IgD-negative memory B cell (primary cell): ENCODE measurements at regions not wholly inside any gene's neighbourhood (a gene's known extent, or its start where the extent isn't known, plus 50 kb on each side); places are given as distances from the start of the nearest gene placed in this dataset.
A peak's percentile ranks its signal among the peaks of the same experiment; 100 is the strongest.
"Not testable (repeated sequence)": the region's sequence is repeated elsewhere in the genome, so short reads cannot be mapped to it uniquely, and the experiment has no call there.

Source experiments
- H3K27ac Mint-ChIP-seq, 3 donors: one replicate each; pipeline ENCODE4 v1.8.0; 2020 to 2022; ENCODE audit warnings: mild to moderate bottlenecking in 3 of 3, mixed read lengths in 3 of 3, moderate library complexity in 1 of 3
- H3K27me3 Mint-ChIP-seq: one replicate; pipeline ENCODE4 v1.8.0; 2021; ENCODE audit warnings: mixed read lengths
- H3K36me3 Mint-ChIP-seq: one replicate; pipeline ENCODE4 v1.8.0; 2020; ENCODE audit warnings: mild to moderate bottlenecking, mixed read lengths
- H3K4me1 Mint-ChIP-seq, 3 donors: one replicate each; pipeline ENCODE4 v1.8.0; 2020 to 2022; ENCODE audit warnings: mixed read lengths in 3 of 3, mild to moderate bottlenecking in 1 of 3
- H3K4me3 Mint-ChIP-seq, 4 donors: one replicate each; pipeline ENCODE4 v1.8.0; 2020 to 2022; ENCODE audit warnings: mild to moderate bottlenecking in 4 of 4, mixed read lengths in 4 of 4, moderate library complexity in 3 of 4
- H3K9me3 Mint-ChIP-seq, 3 donors: one replicate each; pipeline ENCODE4 v1.8.0; 2020 to 2021; ENCODE audit warnings: mixed read lengths in 3 of 3, mild to moderate bottlenecking in 1 of 3

DNA sequence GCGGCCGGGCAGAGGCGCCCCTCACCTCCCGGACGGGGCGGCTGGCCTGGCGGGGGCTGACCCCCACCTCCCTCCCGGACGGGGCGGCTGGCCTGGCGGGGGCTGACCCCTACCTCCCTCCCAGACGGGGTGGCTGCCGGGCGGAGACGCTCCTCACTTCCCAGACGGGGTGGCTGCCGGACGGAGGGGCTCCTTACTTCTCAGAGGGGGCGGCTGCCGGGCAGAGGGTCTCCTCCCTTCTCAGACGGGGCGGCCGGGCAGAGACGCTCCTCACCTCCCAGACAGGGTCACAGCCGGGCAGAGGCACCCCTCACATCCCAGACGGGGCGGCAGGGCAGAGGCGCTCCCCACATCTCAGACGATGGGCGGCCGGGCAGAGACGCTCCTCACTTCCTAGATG, 321.8 kb upstream of the SGCG start:
- not testable (repeated sequence) for H3K27ac Mint-ChIP-seq, H3K9me3 Mint-ChIP-seq, H3K27me3 Mint-ChIP-seq, H3K4me1 Mint-ChIP-seq, H3K36me3 Mint-ChIP-seq, H3K4me3 Mint-ChIP-seq

DNA sequence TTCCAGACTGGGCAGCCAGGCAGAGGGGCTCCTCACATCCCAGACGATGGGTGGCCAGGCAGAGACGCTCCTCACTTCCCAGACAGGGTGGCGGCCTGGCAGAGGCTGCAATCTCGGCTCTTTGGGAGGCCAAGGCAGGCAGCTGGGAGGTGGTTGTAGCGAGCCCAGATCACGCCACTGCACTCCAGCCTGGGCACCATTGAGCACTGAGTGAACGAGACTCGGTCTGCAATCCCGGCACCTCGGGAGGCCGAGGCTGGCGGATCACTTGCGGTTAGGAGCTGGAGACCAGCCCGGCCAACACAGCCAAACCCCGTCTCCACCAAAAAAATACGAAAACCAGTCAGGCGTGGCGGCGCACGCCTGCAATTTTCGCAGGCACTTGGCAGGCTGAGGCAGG, 321.4 kb upstream of the SGCG start:
- not testable (repeated sequence) for H3K4me1 Mint-ChIP-seq

DNA sequence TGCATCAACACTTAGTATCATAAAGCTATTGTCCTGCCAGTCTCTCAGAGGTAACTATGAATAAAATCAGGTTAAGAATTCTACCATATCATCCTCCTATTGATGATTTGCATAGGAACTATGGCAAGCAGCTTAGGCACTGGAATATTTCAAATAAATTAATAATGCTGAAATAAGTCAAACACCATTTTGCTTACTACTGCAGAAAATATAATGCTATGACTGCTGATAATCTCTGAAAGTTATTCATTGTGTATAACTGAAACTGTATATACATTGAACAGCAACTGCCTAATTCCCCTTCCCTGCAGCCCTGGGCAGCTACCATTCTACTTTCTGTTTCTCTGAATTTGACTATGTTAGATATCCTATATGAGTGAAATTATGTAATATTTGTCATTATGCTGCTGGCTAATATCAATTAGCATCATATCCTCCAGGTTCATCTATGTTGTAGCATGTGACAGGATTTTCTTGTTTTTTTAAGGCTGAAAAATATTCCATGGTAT, 318.8 kb upstream of the SGCG start:
- Mint-ChIP-seq H3K4me1 (peaks cover 0 to 2% (median 0%) of the 10 kb centered on the region in 3 donors), H3K27ac (no peak overlapping the region), H3K36me3 (no peaks in the 10 kb centered on the region), H3K27me3 (no peaks in the 10 kb centered on the region), H3K4me3 (no peak overlapping the region), H3K9me3 (peaks cover 0 to 3% (median 0%) of the 10 kb centered on the region in 3 donors)

More for the DNA sequence above, 321.4 kb upstream of the SGCG start:
- H3K9me3 Mint-ChIP-seq, H3K4me3 Mint-ChIP-seq, H3K27ac Mint-ChIP-seq, H3K36me3 Mint-ChIP-seq, H3K27me3 Mint-ChIP-seq: not testable (repeated sequence)

DNA sequence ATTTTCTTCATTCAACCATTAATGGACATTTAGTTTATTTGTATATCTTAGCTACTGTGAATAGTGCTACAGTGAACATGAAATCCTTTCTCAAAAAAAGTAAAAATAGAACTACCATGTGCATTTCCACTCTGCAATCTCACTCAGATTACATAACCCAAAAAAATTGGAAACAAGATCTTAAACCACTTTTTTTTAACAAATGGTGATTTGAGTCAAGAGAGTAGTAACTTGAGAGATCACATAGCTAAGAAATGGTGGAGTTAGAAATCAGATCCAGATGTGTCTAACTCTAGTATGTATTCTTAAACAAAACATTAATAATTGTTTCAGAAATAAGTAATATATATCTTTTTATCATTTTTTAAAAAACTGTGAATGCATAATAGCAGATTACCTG, 318.3 kb upstream of the SGCG start:
- H3K4me3 Mint-ChIP-seq = no peak overlapping the region
- peaks cover 0 to under 1% (median 0%) of the 10 kb centered on the region in 3 donors for H3K9me3 Mint-ChIP-seq
- no peaks in the 10 kb centered on the region for H3K27me3 Mint-ChIP-seq
- peaks cover 0 to 5% (median 0%) of the 10 kb centered on the region in 3 donors for H3K4me1 Mint-ChIP-seq
- no peak overlapping the region for H3K27ac Mint-ChIP-seq
- H3K36me3 Mint-ChIP-seq = no peaks in the 10 kb centered on the region

DNA sequence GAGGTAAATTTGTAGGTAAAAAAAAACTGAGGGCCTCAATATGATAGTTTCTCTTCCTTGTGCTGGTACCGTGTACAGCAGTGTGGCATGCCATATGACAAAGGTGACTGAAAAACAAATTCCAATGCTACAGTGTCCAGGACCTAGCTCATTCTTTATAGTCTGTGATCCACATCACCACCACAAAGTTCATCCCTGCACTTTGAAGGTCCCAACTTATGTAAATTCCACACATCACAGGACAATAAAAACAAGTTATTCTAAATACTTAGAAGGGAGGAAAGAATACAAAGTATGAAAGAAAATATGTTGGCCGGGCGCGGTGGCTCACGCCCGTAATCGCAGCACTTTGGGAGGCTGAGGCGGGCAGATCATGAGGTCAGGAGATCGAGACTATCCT, 314.6 kb upstream of the SGCG start:
- Mint-ChIP-seq H3K9me3 (no peaks in the 10 kb centered on the region), H3K4me1 (peaks cover 0 to 5% (median 0%) of the 10 kb centered on the region in 3 donors), H3K27me3 (no peaks in the 10 kb centered on the region)

DNA sequence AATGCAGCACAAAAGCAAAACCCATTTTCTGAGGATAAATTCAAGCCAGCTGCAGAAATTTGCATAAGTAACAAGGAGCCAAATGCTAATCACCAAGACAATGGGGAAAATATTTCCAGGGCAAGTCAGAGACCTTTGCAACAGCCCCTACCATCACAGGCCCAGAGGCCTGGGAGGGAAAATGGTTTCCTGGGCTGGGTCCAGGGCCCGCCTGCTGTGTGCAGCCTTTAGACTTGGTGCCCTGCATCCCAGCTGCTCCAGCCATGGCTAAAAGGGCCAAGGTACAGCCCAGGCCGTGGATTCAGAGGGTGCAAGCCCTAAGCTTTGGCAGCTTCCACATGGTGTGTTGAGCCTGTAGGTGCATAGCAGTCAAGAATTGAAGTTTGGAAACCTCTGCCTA, 309.5 kb upstream of the SGCG start:
- no peak overlapping the region for H3K4me3 Mint-ChIP-seq
- H3K36me3 Mint-ChIP-seq = peaks cover 1% of the 10 kb centered on the region
- H3K9me3 Mint-ChIP-seq = peaks cover 3 to 6% (median 4%) of the 10 kb centered on the region in 3 donors
- H3K27me3 Mint-ChIP-seq = peaks cover 1% of the 10 kb centered on the region
- no peak overlapping the region for H3K27ac Mint-ChIP-seq
- peaks cover 0 to 5% (median 0%) of the 10 kb centered on the region in 3 donors for H3K4me1 Mint-ChIP-seq

More for the DNA sequence above, 314.6 kb upstream of the SGCG start:
- Mint-ChIP-seq H3K36me3 (no peaks in the 10 kb centered on the region), H3K4me3 (no peak overlapping the region), H3K27ac (no peak overlapping the region)

DNA sequence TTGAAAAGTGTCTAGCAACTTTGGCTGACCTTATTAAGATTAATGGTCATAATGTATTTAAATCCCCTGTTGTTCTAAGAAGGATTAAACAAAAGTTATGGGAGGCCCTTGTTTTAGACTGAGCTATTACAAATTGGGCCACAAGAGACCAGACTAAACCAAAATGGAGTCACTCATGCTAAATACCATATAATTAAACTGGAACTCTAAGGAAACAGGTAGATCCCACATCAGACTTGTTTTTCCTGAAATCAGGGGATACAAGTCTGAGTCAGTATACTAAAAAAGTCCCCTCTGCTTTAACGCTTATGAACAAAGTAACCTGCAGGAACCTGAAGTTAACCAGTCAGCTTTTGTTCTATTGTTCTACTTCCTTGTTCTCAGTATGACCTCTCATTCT, 305.9 kb upstream of the SGCG start:
- H3K27me3 Mint-ChIP-seq = peaks cover 1% of the 10 kb centered on the region
- no peaks in the 10 kb centered on the region for H3K4me1 Mint-ChIP-seq
- peaks cover 3 to 6% (median 6%) of the 10 kb centered on the region in 3 donors for H3K9me3 Mint-ChIP-seq
- H3K4me3 Mint-ChIP-seq = no peak overlapping the region
- peaks cover 1% of the 10 kb centered on the region for H3K36me3 Mint-ChIP-seq
- no peak overlapping the region for H3K27ac Mint-ChIP-seq

DNA sequence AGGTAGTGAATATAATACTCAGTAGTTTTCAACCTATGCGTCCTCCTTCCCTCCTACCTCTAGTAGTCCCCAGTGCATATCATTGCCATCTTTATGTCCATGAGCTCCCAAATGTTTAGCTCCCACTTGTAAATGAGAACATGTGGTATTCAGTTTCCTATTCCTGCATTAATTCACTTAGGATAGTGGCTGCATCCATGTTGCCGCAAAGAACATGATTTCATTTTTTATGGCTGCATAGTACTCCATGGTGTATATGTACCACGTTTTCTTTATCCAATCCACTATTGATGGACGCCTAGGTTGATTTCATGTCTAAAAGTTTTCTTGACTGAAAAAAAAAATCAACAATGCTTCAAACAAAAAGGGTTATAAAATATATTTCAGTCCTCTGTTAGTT, 303.4 kb upstream of the SGCG start:
- Mint-ChIP-seq H3K9me3 (peaks cover 2 to 5% (median 2%) of the 10 kb centered on the region in 3 donors), H3K27ac (no peak overlapping the region)

DNA sequence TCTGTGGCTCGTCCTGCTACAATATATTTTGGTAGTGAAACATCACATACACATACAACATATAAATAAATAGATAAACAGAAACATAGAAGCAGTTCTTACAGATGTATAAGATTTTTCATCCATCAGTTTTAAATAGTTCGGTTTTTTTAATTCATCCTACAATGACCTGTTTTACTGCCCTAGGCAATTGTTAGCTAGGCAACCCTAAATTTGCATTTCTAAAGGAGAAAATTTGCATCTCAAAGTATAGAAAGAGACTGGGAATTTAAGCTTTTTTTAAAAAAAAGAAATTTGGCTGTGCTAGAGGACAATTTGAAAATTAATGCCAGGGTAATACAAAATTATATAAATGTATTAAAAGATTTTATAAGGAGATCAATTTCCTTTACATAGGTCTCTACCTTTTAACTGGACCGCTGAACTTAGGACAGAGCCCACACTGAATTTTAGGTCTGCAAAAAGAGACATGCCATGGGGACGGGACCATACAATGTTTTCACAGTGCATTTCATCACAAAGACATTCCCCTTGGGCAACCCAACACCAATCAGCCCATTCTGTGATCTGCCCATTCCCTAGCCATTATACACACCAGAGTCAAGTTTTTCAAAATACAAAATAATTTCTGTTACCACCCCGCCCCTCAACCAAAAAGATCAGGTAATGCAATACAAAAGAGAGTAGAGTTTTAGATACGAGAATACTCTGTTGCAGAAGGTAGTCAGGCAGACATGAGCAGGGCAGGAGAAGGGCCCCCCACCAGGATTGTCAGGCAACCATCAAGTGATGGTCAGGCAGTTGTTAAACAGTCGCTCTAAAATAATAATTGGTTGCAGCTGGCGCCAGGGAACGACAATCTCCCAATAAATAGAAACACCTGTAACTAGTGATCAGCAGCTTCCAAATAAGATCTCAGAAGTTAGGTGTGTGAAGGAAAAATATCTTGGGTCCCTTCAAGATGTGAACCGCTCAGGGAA, 299.7 kb upstream of the SGCG start:
- Mint-ChIP-seq H3K4me1 (peaks cover 0 to 15% (median 0%) of the 10 kb centered on the region in 3 donors), H3K9me3 (peaks cover 0 to 2% (median 0%) of the 10 kb centered on the region in 3 donors), H3K4me3 (no peak overlapping the region), H3K36me3 (peaks cover 4% of the 10 kb centered on the region), H3K27ac (peak overlapping the region in 2 of 3 donors; percentile 41 to 53), H3K27me3 (no peaks in the 10 kb centered on the region)

More for the DNA sequence above, 303.4 kb upstream of the SGCG start:
- Mint-ChIP-seq H3K4me3 (peak overlapping the region in 1 of 4 donors; percentile 42), H3K36me3 (peaks cover 3% of the 10 kb centered on the region), H3K27me3 (peaks cover 1% of the 10 kb centered on the region), H3K4me1 (peaks cover 0 to 2% (median 0%) of the 10 kb centered on the region in 3 donors)

DNA sequence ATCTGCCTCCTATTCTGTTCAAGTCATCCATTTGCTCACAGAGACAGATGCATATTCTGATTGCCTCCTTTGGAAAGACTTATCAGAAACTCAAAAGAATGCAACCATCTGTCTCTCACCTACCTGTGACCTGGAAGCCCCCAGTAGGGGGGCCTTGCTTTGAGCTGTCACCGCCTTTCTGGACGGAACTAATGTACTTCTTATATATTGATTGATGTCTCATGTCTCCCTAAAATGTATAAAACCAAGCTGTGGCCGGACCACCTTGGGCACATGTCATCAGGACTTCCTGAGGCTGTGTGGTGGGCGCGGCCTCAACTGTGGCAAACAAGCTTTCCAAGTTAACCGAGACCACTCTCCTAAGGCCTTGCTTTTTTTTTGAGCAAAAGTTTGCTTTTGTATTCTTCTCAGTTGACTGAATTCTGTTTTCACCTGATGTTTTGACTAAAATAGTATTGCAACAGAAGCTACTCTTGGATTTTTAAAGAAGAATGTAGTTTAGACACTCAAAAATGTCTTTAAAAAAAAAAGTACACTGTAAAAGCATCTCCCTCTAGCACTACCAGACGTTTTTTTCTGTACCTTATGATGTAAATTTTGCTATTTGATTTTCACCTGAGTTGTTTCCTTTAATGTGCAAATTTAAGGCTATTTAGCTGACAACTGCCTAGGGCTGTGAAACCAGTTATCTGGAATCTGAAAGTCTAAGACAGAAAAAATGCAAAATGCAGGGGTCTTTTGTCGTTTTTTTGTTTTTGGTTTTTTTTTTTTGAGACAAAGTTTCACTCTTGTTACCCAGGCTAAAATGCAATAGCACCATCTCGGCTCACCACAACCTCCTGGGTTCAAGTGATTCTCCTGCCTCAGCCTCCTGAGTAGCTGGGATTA, 298.8 kb upstream of the SGCG start:
- H3K4me3 Mint-ChIP-seq, H3K27ac Mint-ChIP-seq, H3K27me3 Mint-ChIP-seq, H3K9me3 Mint-ChIP-seq, H3K36me3 Mint-ChIP-seq: not testable (repeated sequence)
- peaks cover 0 to 15% (median 0%) of the 10 kb centered on the region in 3 donors for H3K4me1 Mint-ChIP-seq

DNA sequence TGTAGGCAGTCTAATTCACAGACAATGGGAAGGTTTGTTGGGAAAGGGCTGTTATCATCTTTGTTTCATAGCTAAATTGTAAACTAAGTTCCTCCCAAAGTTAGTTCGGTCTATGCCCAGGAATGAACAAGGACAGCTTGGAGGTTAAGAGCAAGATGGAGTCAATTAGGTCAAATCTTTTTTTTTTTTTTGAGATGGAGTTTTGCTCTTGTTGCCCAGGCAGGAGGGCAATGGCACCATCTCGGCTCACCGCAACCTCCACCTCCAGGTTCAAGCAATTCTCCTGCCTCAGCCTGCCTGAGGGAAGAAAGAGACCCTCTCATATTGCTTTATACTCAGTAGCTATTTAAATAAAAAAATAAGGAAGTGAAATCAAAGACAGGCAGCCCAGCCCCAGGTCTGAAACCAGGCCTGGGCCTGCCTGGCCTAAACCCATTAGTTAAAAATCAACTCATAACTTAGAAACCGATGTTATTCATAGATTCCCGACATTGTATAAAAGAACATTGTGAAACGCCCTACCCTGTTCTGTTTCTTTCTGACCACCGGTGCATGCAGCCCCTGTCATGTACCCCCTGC, 297.4 kb upstream of the SGCG start:
- no peaks in the 10 kb centered on the region for H3K27me3 Mint-ChIP-seq
- peaks cover 4% of the 10 kb centered on the region for H3K36me3 Mint-ChIP-seq
- H3K27ac Mint-ChIP-seq = peak overlapping the region in 2 of 3 donors; percentile 82 to 84
- H3K4me1 Mint-ChIP-seq = peaks cover 0 to 15% (median 0%) of the 10 kb centered on the region in 3 donors
- no peaks in the 10 kb centered on the region for H3K9me3 Mint-ChIP-seq
- peak overlapping the region in 1 of 4 donors; percentile 72 for H3K4me3 Mint-ChIP-seq

DNA sequence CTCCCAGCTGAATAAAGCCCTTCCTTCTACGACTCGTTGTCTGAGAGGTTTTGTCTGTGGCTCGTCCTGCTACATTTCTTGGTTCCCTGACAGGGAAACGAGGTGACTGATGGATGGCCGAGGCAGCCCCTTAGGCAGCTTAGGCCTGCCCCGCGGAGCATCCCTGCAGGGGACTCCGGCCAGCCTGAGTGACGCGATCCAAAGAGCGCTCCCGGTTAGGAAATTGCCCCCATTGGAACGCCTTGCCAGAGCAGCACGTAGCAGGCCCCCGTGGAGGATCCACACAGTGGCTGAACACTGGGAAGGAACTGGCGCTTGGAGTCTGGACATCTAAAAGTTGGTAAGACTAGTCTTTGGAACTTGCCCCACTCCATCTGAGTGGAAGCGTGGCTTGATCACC, 296.8 kb upstream of the SGCG start:
- Mint-ChIP-seq H3K27ac (peak overlapping the region in 2 of 3 donors; percentile 82 to 83), H3K9me3 (no peaks in the 10 kb centered on the region), H3K4me3 (no peak overlapping the region), H3K36me3 (peaks cover 4% of the 10 kb centered on the region), H3K4me1 (peaks cover 0 to 15% (median 0%) of the 10 kb centered on the region in 3 donors), H3K27me3 (no peaks in the 10 kb centered on the region)

DNA sequence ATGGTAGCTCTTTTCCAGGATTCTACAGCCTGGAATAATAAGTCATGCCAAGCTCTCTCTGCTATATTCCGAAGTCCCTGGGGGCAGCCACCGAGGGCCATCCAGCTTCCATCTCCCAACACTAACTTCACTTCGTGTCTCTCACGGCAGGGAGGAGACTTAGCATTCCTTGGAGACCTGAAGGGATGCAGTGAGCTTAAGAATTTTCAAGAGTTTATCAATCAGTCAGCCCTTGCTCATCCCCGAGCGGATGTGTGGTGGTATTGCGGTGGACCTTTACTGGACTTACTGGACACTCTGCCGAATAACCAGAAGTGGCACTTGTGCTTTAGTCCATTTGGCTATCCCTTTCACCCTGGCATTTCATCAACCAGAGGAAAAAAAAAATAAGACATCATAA, 294.7 kb upstream of the SGCG start:
- H3K27me3 Mint-ChIP-seq, H3K4me3 Mint-ChIP-seq, H3K27ac Mint-ChIP-seq, H3K9me3 Mint-ChIP-seq, H3K36me3 Mint-ChIP-seq: not testable (repeated sequence)
- H3K4me1 Mint-ChIP-seq = peaks cover 0 to 15% (median 0%) of the 10 kb centered on the region in 3 donors

DNA sequence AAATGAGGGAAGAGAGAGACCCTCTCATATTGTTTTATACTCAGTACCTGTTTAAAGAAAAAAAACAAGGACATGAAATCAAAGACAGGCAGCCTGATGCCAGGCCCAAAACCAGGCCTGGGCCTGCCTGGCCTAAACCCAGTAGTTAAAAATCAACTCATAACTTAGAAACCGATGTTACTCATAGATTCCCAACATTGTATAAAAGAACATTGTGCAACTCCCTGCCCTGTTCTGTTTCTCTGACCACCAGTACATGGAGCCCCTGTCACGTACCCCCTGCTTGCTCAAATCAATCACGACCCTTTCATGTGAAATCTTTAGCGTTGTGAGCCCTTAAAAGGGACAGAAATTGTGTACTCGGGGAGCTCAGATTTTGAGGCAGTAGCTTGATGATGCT, 291.4 kb upstream of the SGCG start:
- not testable (repeated sequence) for H3K4me1 Mint-ChIP-seq, H3K9me3 Mint-ChIP-seq, H3K27me3 Mint-ChIP-seq, H3K4me3 Mint-ChIP-seq, H3K36me3 Mint-ChIP-seq, H3K27ac Mint-ChIP-seq

DNA sequence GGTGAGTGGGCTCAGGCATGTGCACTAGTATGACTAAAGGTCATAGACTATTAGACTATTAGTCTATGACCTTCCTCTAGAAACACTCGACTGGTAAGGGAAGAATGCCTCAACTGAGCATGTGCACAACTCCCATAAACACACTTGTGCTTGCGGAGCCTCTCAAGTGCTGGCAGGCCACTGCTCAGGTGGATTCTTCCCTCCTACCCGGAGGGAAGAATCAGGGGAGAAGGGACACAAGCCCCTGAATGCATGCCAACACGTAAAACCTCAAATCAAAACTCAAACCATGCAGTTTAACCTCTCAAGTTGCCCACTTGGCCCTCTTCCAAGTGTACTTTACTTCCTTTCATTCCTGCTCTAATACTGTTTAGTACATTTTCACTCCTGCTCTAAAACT, 287.6 kb upstream of the SGCG start:
- no peaks in the 10 kb centered on the region for H3K4me1 Mint-ChIP-seq
- H3K36me3 Mint-ChIP-seq = no peaks in the 10 kb centered on the region
- H3K4me3 Mint-ChIP-seq = no peak overlapping the region
- peaks cover 1% of the 10 kb centered on the region for H3K27me3 Mint-ChIP-seq
- H3K9me3 Mint-ChIP-seq = peaks cover 0 to 5% (median 4%) of the 10 kb centered on the region in 3 donors
- H3K27ac Mint-ChIP-seq = no peak overlapping the region
